Spleen (tissue), 11 donors: ENCODE measurements at regions not wholly inside any gene's neighbourhood (a gene's known extent, or its start where the extent isn't known, plus 50 kb on each side); places are given as distances from the start of the nearest gene placed in this dataset.

ENCODE experiments used
- DNase-seq: peaks from one replicate; pipeline ENCODE4 v3.0.0-alpha.2; 2020
- H3K27ac ChIP-seq, 8 donors: fragments of 200-600 bp; sonication (generic) in 7 of 8; 1 replicate in 4 of 8; 2 replicates in 4 of 8; pipeline versions ENCODE4 v1.5.0 to v1.8.0; 2016 to 2021; ENCODE audit warnings: inconsistent platforms in 4 of 8, mild to moderate bottlenecking in 4 of 8, moderate library complexity in 1 of 8
- H3K27me3 ChIP-seq, 7 donors: fragments of 200-600 bp; sonication (generic) in 6 of 7; replicated peaks in 1 of 7; 1 replicate in 4 of 7; 2 replicates in 3 of 7; pipeline versions ENCODE4 v1.5.0 to v1.8.0; 2016 to 2021; ENCODE audit warnings: inconsistent platforms in 3 of 7, mild to moderate bottlenecking in 1 of 7
- H3K36me3 ChIP-seq, 6 donors: fragments of 200-600 bp; sonication (generic) in 5 of 6; 1 replicate in 4 of 6; 2 replicates in 2 of 6; pipeline versions ENCODE4 v1.5.0 to v1.8.0; 2016 to 2021; ENCODE audit warnings: inconsistent platforms in 2 of 6
- H3K4me1 ChIP-seq, 6 donors: fragments of 200-600 bp; sonication (generic) in 5 of 6; 1 replicate in 3 of 6; 2 replicates in 3 of 6; pipeline versions ENCODE4 v1.5.0 to v1.8.0; 2016 to 2021; ENCODE audit warnings: inconsistent platforms in 3 of 6
- H3K4me3 ChIP-seq, 8 donors: fragments of 200-600 bp; sonication (generic) in 7 of 8; 1 replicate in 4 of 8; 2 replicates in 4 of 8; pipeline versions ENCODE4 v1.5.0 to v1.8.0; 2016 to 2021; ENCODE audit warnings: inconsistent platforms in 4 of 8, mild to moderate bottlenecking in 4 of 8, moderate library complexity in 2 of 8
- H3K9me3 ChIP-seq, 8 donors: fragments of 200-600 bp; sonication (generic) in 7 of 8; 1 replicate in 4 of 8; 2 replicates in 4 of 8; pipeline versions ENCODE4 v1.5.0 to v1.8.0; 2016 to 2021; ENCODE audit warnings: inconsistent platforms in 4 of 8
- CTCF ChIP-seq, 11 experiments: fragments of 200-600 bp in 7 of 11; fragments of 450-650 bp in 4 of 11; sonication (generic) in 4 of 11; IDR thresholded peaks in 8 of 11; conservative IDR thresholded peaks in 3 of 11; 1 replicate in 7 of 11; 2 replicates in 4 of 11; pipeline versions ENCODE4 v1.4.0 to v1.8.0; 2016 to 2021; ENCODE audit warnings: antibody characterized with exemption in 11 of 11, inconsistent platforms in 4 of 11, mild to moderate bottlenecking in 1 of 11
- POLR2A ChIP-seq, 3 donors: fragments of 450-650 bp; IDR thresholded peaks; one replicate each; pipeline ENCODE4 v1.5.1; 2017; ENCODE audit warnings: antibody characterized with exemption in 3 of 3, mild to moderate bottlenecking in 1 of 3
- POLR2AphosphoS5 ChIP-seq, 3 donors: sonication (generic); formaldehyde crosslinking; IDR thresholded peaks; one replicate each; pipeline ENCODE4 v1.5.1; 2017; ENCODE audit warnings: antibody characterized with exemption in 3 of 3
- WGBS, 5 donors: extraction: QIAGEN DNeasy Blood & Tissue Kit in 3 of 5; methylation state at CpG; one replicate each; pipeline versions ENCODE4 v1.1.5 to v1.1.7; 2013 to 2018; 5-methylcytosine and 5-hydroxymethylcytosine counted together
- intact Hi-C: fragments of 100-400 bp; cut with DNase I; formaldehyde crosslinking; loops from one replicate; pipeline ENCODE4 v1.15.0; 2023; ENCODE audit warnings: low total_unique reads
- donor health status: healthy with polysubstance abuse.
- donor health status: DM: no; HTN: no; CAD: no; lungs with moderate emphysema.
- donor health status: DM: no; HTN: no; CAD: no.
- donor health status: Bipolar disorder and iron deficiency.
- donor health status: healthy.
- donor health status: DM: no; HTN: no; CAD: no.
- donor health status: DM: yes; HTN: yes; CAD: no.

DNA sequence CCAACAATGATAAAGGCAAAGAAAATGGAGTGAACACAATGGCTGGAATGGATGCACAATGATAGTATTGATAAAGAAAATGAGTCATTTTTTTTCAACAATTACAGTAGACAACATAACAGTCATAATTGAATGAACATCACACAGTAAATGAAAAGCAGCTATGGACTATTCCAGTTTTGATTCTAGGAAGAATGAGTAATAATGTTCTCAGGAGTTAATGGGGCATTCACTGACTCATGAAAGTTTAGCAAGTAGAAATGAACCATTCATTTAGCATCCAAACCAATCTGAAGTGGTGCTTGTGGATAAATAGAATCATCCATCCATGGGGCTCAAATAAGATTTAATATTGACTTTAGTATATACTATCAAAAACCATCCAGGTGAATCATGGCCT, 1029.5 kb upstream of the GJE1 start:
- intact Hi-C loops: no loop called here
- Histone ChIP-seq H3K36me3 (no peaks in the 10 kb centered on the region), H3K27ac (no peak overlapping the region), H3K9me3 (peaks cover 0 to 6% (median 0%) of the 10 kb centered on the region in 8 donors), H3K4me1 (no peaks in the 10 kb centered on the region), H3K27me3 (no peaks in the 10 kb centered on the region), H3K4me3 (no peak overlapping the region)
- TF ChIP-seq POLR2A (IDR thresholded peaks at IDR 0.05) (no peak), POLR2AphosphoS5 (IDR thresholded peaks at IDR 0.05) (no peak), CTCF (IDR thresholded peaks at IDR 0.05 in 8 of 11, conservative IDR thresholded peaks at IDR 0.05 in 3 of 11) (no peak)
- DNase-seq: no peak

DNA sequence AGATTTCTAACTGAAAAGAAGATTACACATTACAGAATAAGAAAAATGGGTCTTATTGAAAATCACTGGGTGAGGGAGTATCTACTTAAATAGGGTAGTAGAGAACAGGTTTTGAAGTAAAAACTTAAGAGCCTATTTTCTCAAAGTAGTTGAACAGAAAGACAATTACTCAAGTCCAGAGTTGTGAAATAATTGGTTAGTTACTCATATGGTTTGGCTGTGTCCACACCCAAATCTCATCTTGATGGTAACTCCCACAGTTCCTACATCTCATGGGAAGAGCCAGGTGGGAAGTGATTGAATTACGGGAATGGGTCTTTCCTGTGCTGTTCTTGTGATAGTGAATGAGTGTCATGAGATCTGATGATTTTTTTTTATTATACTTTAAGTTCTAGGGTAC, 1035.3 kb upstream of the GJE1 start:
- Histone ChIP-seq H3K4me1 (no peaks in the 10 kb centered on the region), H3K27ac (no peak overlapping the region), H3K27me3 (no peaks in the 10 kb centered on the region), H3K9me3 (no peaks in the 10 kb centered on the region), H3K4me3 (no peak overlapping the region), H3K36me3 (no peaks in the 10 kb centered on the region)
- TF ChIP-seq CTCF (IDR thresholded peaks at IDR 0.05 in 8 of 11, conservative IDR thresholded peaks at IDR 0.05 in 3 of 11): no peak
- TF ChIP-seq POLR2AphosphoS5 (IDR thresholded peaks at IDR 0.05): no peak
- DNase-seq: no peak
- WGBS, 5 donors: 42 to 80% (median 63%) methylated on average over 1 of the region's 1 CpG
- intact Hi-C loops: no loop called here

GRCh38 chr6:141095308-141095707, 1037.4 kb upstream of the GJE1 start:
- H3K27ac ChIP-seq: no peak overlapping the region
- intact Hi-C loops: no loop called here
- H3K36me3 ChIP-seq: no peaks in the 10 kb centered on the region
- H3K9me3 ChIP-seq: no peaks in the 10 kb centered on the region
- no peak for DNase-seq
- 61 to 84% (median 83%) methylated on average over 1 of the region's 1 CpG for WGBS, 5 donors
- H3K4me3 ChIP-seq: no peak overlapping the region
- TF ChIP-seq POLR2AphosphoS5 (IDR thresholded peaks at IDR 0.05) (no peak), CTCF (IDR thresholded peaks at IDR 0.05 in 8 of 11, conservative IDR thresholded peaks at IDR 0.05 in 3 of 11) (no peak), POLR2A (IDR thresholded peaks at IDR 0.05) (no peak)
- no peaks in the 10 kb centered on the region for H3K4me1 ChIP-seq
- no peaks in the 10 kb centered on the region for H3K27me3 ChIP-seq

DNA sequence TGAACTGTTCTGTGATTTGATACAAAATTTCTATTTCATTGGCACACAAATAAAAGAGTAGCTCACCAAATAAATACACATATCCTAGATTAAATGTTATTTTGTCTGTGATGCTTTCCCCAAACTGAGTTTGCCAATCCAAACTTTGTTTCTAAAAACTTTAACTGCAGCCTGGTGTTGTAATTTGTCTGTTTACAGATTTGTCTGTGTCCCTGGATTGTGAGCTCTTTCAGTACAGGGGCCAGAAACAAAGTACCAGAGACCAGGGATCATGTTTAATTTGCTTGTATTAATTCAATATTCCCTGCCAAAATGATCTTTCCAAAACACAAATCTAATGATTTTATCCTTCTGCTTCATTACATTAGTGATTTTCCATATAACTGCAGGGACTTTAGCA, 1044.6 kb upstream of the GJE1 start:
- Histone ChIP-seq H3K4me3 (no peak overlapping the region), H3K27me3 (no peaks in the 10 kb centered on the region), H3K9me3 (no peaks in the 10 kb centered on the region), H3K4me1 (no peaks in the 10 kb centered on the region), H3K27ac (no peak overlapping the region), H3K36me3 (no peaks in the 10 kb centered on the region)
- DNase-seq: no peak
- intact Hi-C loops: no loop called here
- TF ChIP-seq CTCF (IDR thresholded peaks at IDR 0.05 in 8 of 11, conservative IDR thresholded peaks at IDR 0.05 in 3 of 11): no peak
- no peak for TF ChIP-seq POLR2A (IDR thresholded peaks at IDR 0.05)
- TF ChIP-seq POLR2AphosphoS5 (IDR thresholded peaks at IDR 0.05): no peak
